Keratinocyte (primary cell): ENCODE measurements at regions not wholly inside any gene's neighbourhood (a gene's known extent, or its start where the extent isn't known, plus 50 kb on each side); places are given as distances from the start of the nearest gene placed in this dataset.

ENCODE experiments used
- DNase-seq: peaks from one replicate; pipeline ENCODE4 v3.0.0-alpha.2; 2011; ENCODE audit warnings: low read depth, missing footprints, low spot score
- FAIRE-seq: peaks from 2 replicates; lab custom pipeline; 2011; peaks lifted over from hg19 to GRCh38; lab: Jason Lieb, UNC
- H2AFZ ChIP-seq: 2 replicates; pipeline ENCODE4 v1.6.0; 2012; ENCODE audit warnings: low read length, control low read depth, inconsistent platforms; ENCODE audit not compliant: control insufficient read depth
- H3K27ac ChIP-seq: 2 replicates; pipeline ENCODE4 v1.5.1; 2011; ENCODE audit warnings: low read length; ENCODE audit not compliant: control insufficient read depth, insufficient read depth
- H3K27me3 ChIP-seq: 3 replicates; pipeline ENCODE4 v1.6.0; 2011; ENCODE audit warnings: low read length; ENCODE audit not compliant: control insufficient read depth, insufficient read depth; ENCODE audit errors: extremely low read depth
- H3K36me3 ChIP-seq, 2 experiments: 2 replicates in 1 of 2; 3 replicates in 1 of 2; pipeline ENCODE4 v1.5.1; 2011; ENCODE audit warnings: low read length in 2 of 2, mild to moderate bottlenecking in 1 of 2; ENCODE audit not compliant: control insufficient read depth in 2 of 2, insufficient read depth in 2 of 2; ENCODE audit errors: extremely low read depth in 1 of 2
- H3K4me1 ChIP-seq: 3 replicates; pipeline ENCODE4 v1.5.1; 2011; ENCODE audit warnings: low read length; ENCODE audit not compliant: control insufficient read depth, insufficient read depth; ENCODE audit errors: extremely low read depth
- H3K4me2 ChIP-seq: 3 replicates; pipeline ENCODE4 v1.6.0; 2011; ENCODE audit warnings: low read depth, low read length; ENCODE audit not compliant: control insufficient read depth, insufficient read depth; ENCODE audit errors: extremely low read depth
- H3K4me3 ChIP-seq, 3 experiments: fragments of 200-600 bp in 1 of 3; sonication (generic) in 1 of 3; 2 replicates in 2 of 3; 3 replicates in 1 of 3; pipeline ENCODE4 v1.5.1; 2011 to 2016; ENCODE audit warnings: low read length in 3 of 3, mild to moderate bottlenecking in 3 of 3, control low read depth in 2 of 3, inconsistent platforms in 1 of 3, low read depth in 1 of 3, mixed read lengths in 1 of 3, mixed run types in 1 of 3, moderate library complexity in 1 of 3; ENCODE audit not compliant: control insufficient read depth in 2 of 3, insufficient read depth in 2 of 3; ENCODE audit errors: extremely low read depth in 1 of 3
- H3K79me2 ChIP-seq: 2 replicates; pipeline ENCODE4 v1.6.0; 2012; ENCODE audit warnings: low read length; ENCODE audit not compliant: control insufficient read depth, insufficient read depth
- H3K9ac ChIP-seq: 3 replicates; pipeline ENCODE4 v1.6.0; 2011; ENCODE audit warnings: low read length; ENCODE audit not compliant: control insufficient read depth, insufficient read depth; ENCODE audit errors: extremely low read depth
- H3K9me1 ChIP-seq: 3 replicates; pipeline ENCODE4 v1.6.0; 2011; ENCODE audit warnings: low read length; ENCODE audit not compliant: control insufficient read depth, insufficient read depth; ENCODE audit errors: extremely low read depth
- H3K9me3 ChIP-seq: 2 replicates; pipeline ENCODE4 v1.5.1; 2012; ENCODE audit warnings: low read depth, low read length; ENCODE audit not compliant: control insufficient read depth
- H4K20me1 ChIP-seq: 3 replicates; pipeline ENCODE4 v1.6.0; 2011; ENCODE audit warnings: low read length; ENCODE audit not compliant: control insufficient read depth, insufficient read depth; ENCODE audit errors: extremely low read depth
- CTCF ChIP-seq, 3 experiments: IDR thresholded peaks in 1 of 3; conservative IDR thresholded peaks in 1 of 3; optimal IDR thresholded peaks in 1 of 3; 2 replicates in 2 of 3; 3 replicates in 1 of 3; pipeline versions ENCODE3 to v1.5.1; 2011; ENCODE audit warnings: low read length in 3 of 3, mild to moderate bottlenecking in 3 of 3, moderate library complexity in 2 of 3, control low read depth in 1 of 3, inconsistent platforms in 1 of 3; ENCODE audit not compliant: insufficient read depth in 2 of 3; ENCODE audit errors: extremely low read depth in 1 of 3
- EZH2 ChIP-seq: IDR thresholded peaks from one replicate; pipeline ENCODE4 v1.6.1; 2012; ENCODE audit warnings: inconsistent platforms, mild to moderate bottlenecking, low read length, moderate library complexity
- dilution Hi-C: fragments of 300-500 bp; cut with MboI; formaldehyde crosslinking; loops from one replicate; pipeline ENCODE4 v1.7.0; 2020; ENCODE audit warnings: low sequenced_read_pairs; ENCODE audit not compliant: extremely low pct_ligation_motif_present

- no peaks in the 10 kb centered on the region for H4K20me1 ChIP-seq
- dilution Hi-C loops, result no loop called here
- no peak overlapping the region for H2AFZ ChIP-seq
- TF ChIP-seq CTCF (optimal IDR thresholded peaks at IDR 0.05 in 1 of 3, IDR thresholded peaks at IDR 0.05 in 1 of 3, conservative IDR thresholded peaks at IDR 0.05 in 1 of 3; ENCODE audit: extremely low read depth in 1 of 3, insufficient read depth in 2 of 3, low read length in 3 of 3) (no peak), EZH2 (no peak)
- H3K9me3 ChIP-seq, result no peaks in the 10 kb centered on the region
- H3K9me1 ChIP-seq, result no peaks in the 10 kb centered on the region
- H3K27ac ChIP-seq, result no peak overlapping the region
- FAIRE-seq, result no peak
- no peaks in the 10 kb centered on the region for H3K36me3 ChIP-seq
- H3K79me2 ChIP-seq, result no peaks in the 10 kb centered on the region
- H3K9ac ChIP-seq, result no peak overlapping the region
- H3K4me2 ChIP-seq, result no peak overlapping the region
- no peak overlapping the region for H3K4me3 ChIP-seq
- no peaks in the 10 kb centered on the region for H3K27me3 ChIP-seq
- no peak for DNase-seq
- H3K4me1 ChIP-seq, result peaks cover 20% of the 10 kb centered on the region
Observed at GRCh38 chr5:135655468-135655815, 76.7 kb upstream of the CXCL14 start.

- Histone ChIP-seq H3K9me1 (no peaks in the 10 kb centered on the region), H3K27me3 (no peaks in the 10 kb centered on the region), H3K36me3 (no peaks in the 10 kb centered on the region), H3K9me3 (no peaks in the 10 kb centered on the region), H3K9ac (no peak overlapping the region), H3K27ac (no peak overlapping the region), H2AFZ (no peak overlapping the region), H4K20me1 (no peaks in the 10 kb centered on the region), H3K4me2 (no peak overlapping the region), H3K4me1 (peaks cover 25% of the 10 kb centered on the region), H3K4me3 (no peak overlapping the region), H3K79me2 (no peaks in the 10 kb centered on the region)
- no peak for FAIRE-seq
- TF ChIP-seq EZH2 (no peak), CTCF (optimal IDR thresholded peaks at IDR 0.05 in 1 of 3, IDR thresholded peaks at IDR 0.05 in 1 of 3, conservative IDR thresholded peaks at IDR 0.05 in 1 of 3; ENCODE audit: extremely low read depth in 1 of 3, insufficient read depth in 2 of 3, low read length in 3 of 3) (no peak)
- DNase-seq, result no peak
- dilution Hi-C loops, result no loop called here
Observed at GRCh38 chr5:135654761-135655467, 76.1 kb upstream of the CXCL14 start.
